ENCODE measurements at regions not wholly inside any gene's neighbourhood (a gene's known extent, or its start where the extent isn't known, plus 50 kb on each side); places are given as distances from the start of the nearest gene placed in this dataset.

DNA sequence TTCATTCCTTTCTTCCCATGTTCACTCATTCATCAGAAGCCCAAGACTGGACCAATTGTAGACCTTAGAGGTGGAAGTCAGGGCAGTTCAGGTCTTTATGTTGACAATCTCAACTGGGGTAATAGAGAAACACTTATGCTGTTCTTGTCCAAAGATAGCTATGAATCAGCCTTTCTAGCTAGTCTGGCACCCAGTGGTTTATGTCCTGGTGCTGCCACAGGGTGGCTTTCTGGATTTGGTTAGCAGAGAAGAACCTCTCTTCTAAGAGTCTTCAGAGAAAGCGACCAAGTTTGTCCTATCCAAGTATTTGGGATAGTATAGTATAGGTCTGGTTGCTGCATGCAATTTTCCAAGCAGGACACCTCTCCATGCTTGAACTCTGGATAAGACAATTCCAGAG is 83.3 kb downstream of the NOG start:
- TF ChIP-seq, protein P1, sequence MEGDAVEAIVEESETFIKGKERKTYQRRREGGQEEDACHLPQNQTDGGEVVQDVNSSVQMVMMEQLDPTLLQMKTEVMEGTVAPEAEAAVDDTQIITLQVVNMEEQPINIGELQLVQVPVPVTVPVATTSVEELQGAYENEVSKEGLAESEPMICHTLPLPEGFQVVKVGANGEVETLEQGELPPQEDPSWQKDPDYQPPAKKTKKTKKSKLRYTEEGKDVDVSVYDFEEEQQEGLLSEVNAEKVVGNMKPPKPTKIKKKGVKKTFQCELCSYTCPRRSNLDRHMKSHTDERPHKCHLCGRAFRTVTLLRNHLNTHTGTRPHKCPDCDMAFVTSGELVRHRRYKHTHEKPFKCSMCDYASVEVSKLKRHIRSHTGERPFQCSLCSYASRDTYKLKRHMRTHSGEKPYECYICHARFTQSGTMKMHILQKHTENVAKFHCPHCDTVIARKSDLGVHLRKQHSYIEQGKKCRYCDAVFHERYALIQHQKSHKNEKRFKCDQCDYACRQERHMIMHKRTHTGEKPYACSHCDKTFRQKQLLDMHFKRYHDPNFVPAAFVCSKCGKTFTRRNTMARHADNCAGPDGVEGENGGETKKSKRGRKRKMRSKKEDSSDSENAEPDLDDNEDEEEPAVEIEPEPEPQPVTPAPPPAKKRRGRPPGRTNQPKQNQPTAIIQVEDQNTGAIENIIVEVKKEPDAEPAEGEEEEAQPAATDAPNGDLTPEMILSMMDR (IDR thresholded peaks at IDR 0.05; ENCODE audit: low read depth, low read length), result no peak
- no peak overlapping the region for H3K4me3 ChIP-seq (replicated peaks in 1 of 2; ENCODE audit: low read depth in 2 of 2, low read length in 2 of 2)
- peak in 1 of 2 donors; percentile 10 for DNase-seq (ENCODE audit: low read depth in 2 of 2)

DNA sequence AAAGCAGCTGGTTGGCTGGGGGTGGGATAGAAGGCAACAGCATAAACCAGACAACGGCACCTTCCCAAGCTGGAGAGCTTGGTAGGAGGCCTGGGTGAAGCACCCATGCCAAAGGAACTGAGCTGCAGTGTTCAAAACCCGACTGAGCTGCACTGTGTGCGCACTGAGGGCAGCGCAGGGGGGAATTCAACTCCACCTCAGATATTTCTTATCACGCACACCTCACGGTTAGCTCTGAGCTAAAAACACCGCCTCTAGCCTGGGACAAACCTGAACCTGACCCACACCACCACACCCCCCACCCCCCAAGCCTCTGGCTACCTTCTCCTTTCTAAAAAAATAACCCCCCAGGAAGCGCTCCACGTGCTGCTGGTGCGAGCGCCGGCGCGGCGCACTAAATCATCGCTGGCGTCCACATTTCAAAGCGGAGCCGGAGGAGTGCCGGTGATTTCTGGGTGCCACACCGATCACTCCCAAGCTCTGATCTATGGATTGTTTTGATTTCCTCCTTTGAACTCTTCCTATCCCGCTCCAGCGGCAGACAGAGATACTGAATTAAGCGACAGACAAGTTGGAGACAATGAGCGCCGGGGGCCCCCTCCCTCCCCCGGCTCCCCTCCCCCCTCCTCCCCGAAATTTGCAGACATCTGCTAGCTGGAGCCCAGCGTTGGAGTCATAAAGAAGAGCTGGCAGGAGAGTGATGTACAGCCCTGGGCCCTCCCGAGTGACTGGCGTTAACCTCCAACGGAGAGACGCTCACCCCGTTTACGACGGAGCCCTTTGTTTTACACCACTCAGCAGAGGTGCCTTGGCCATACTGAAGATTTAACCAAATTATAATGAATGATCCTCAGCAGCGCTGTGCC is 85.0 kb downstream of the NOG start:
- DNase-seq (ENCODE audit: low read depth in 2 of 2), result no peak
- no peak overlapping the region for H3K4me3 ChIP-seq (replicated peaks in 1 of 2; ENCODE audit: low read depth in 2 of 2, low read length in 2 of 2)
- TF ChIP-seq, protein P1 (IDR thresholded peaks at IDR 0.05; ENCODE audit: low read depth, low read length), result no peak

DNA sequence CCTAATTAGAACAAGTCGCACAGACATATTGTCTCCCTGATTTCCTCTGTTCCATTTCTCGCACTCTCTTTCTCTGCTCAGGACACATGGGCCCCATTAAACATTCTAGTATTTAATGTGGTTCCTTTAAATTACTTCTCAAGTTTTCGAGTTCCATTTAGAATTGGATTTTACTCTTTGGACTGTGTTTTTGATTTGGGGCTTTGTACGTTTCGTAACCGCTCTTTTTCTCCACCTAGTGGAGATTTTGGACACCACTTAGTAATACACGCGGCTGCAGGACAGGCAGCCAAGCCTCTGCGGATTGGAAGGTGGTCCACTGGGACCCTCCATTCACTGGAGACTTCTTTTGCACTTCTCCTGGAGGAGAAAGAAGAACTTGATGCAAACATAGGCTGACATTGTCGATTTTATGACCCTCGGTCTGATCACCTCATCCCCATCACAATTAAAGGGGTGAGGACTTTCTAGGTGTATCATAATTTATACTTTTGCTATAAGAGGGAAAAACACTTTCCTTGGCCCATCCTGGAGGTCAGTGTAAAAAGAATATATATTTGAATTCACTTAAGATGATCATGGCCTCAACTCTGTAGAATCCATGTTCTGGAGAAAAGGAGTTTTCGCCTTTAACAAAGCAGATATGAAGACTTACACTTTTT is 85.7 kb downstream of the NOG start:
- peak; percentile 36 to 53 for DNase-seq (ENCODE audit: low read depth in 2 of 2)
- H3K4me3 ChIP-seq (replicated peaks in 1 of 2; ENCODE audit: low read depth in 2 of 2, low read length in 2 of 2), result no peak overlapping the region
- TF ChIP-seq, protein P1 (IDR thresholded peaks at IDR 0.05; ENCODE audit: low read depth, low read length), result peak; percentile 66

DNA sequence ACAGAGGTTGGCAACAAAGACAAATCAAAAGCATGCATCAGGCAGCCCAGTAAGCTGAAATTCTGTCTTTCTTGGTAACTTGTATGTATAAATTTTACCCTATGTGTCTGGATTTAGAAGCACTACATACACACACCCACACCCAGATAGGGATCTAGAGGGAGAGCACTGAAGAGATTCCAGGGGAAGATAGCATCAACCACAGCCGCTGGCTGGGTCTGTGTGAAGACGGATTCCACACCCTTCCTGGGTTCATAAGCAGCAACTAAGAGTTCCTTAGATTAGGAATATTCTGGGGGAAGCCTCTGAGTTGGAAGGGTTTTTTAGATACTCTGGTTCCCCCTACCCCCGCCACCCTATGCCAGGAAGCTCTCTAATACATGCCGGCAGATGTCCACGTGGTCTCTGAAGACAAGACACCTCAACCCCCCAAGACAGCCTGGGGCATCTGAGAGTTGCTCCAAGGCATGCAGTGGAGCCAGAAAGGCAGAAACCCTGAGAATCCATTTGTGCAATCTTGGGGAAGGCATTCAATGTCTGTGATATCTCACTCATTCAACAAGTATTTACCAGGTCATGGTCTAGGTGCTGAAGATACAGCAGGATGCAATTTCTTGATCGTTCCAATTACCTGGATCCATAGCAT is 86.4 kb downstream of the NOG start:
- H3K4me3 ChIP-seq (replicated peaks in 1 of 2; ENCODE audit: low read depth in 2 of 2, low read length in 2 of 2), result no peak overlapping the region
- no peak for DNase-seq (ENCODE audit: low read depth in 2 of 2)
- TF ChIP-seq, protein P1 (IDR thresholded peaks at IDR 0.05; ENCODE audit: low read depth, low read length), result no peak

DNA sequence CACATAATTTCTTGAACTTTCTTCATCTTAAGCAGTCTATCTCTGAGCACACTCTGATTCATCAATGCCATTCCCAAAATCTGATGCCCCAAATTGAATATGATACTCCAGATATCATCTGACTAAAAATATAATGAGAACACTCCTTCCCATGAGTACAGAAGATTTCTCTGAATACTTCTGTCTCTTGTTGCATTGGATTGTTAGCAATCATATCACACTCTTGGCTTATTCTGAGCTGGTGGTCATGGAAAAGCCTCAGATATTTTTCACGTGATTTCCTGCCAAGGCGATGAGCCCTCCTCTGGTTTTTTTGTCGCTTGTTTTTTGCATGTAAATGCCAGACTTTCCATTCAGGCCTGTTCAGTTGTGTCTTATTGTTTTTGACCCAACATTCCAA is 87.2 kb downstream of the NOG start:
- no peak overlapping the region for H3K4me3 ChIP-seq (replicated peaks in 1 of 2; ENCODE audit: low read depth in 2 of 2, low read length in 2 of 2)
- TF ChIP-seq, protein P1 (IDR thresholded peaks at IDR 0.05; ENCODE audit: low read depth, low read length), result no peak
- DNase-seq (ENCODE audit: low read depth in 2 of 2), result no peak

DNA sequence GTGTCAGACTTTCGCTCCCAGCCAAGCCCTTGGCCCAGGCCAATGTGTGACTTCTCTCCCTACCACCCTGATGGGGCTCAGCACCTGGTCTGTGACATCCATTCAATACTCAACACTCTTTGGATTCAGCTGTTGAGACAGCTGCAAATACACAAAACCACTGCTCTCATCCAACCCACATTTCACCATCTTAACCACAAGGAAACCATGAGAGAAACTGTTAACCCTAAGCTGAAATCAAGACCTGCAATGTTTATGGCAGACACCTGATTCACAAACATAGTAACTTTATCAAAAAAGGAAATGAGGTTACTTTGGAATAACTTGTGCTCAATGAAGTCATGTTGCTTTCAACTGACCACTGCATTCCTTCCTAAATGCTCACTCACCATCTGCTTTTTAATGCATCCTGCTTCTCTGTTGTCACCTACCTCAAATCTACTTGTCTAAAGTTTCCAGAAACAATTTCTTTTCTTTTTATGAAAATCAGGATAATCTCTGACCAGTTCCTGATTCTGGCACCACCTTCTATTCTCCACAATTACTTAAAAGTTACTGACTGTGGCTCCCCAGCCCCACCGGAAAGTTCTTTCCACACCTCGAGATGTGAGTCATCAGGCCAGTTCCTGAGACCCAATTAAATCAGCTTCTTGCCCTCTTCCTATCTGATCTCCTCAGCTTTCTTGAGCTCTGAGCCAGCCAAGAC is 88.2 kb downstream of the NOG start:
- TF ChIP-seq, protein P1 (IDR thresholded peaks at IDR 0.05; ENCODE audit: low read depth, low read length), result no peak
- DNase-seq (ENCODE audit: low read depth in 2 of 2), result peak; percentile 50 to 89
- H3K4me3 ChIP-seq (replicated peaks in 1 of 2; ENCODE audit: low read depth in 2 of 2, low read length in 2 of 2), result no peak overlapping the region

Data from cardiac fibroblast (primary cell).